ENCODE measurements at regions not wholly inside any gene's neighbourhood (a gene's known extent, or its start where the extent isn't known, plus 50 kb on each side); places are given as distances from the start of the nearest gene placed in this dataset.

GRCh38 chr2:173451118-173451517 lies 96.4 kb downstream of the CDCA7 start:
- CTCF ChIA-PET, result no interaction called here
- POLR2A ChIA-PET, result no interaction called here
- Histone ChIP-seq H3K36me3 (ENCODE audit: control insufficient read depth in 2 of 3, insufficient read depth in 3 of 3, low read length in 3 of 3) (no peaks in the 10 kb centered on the region), H3K27me3 (ENCODE audit: control insufficient read depth in 2 of 2, insufficient read depth in 2 of 2, low read length in 2 of 2) (no peaks in the 10 kb centered on the region), H3K9me3 (ENCODE audit: control insufficient read depth in 2 of 3, low read length in 3 of 3) (no peaks in the 10 kb centered on the region), H3K27ac (ENCODE audit: low read depth, low read length) (no peak overlapping the region), H3K4me3 (ENCODE audit: low read length) (no peak overlapping the region), H3K4me1 (ENCODE audit: control insufficient read depth in 2 of 2, insufficient read depth in 2 of 2, low read length in 2 of 2) (peaks cover 0 to 8% of the 10 kb centered on the region in 2 donors)
- Mint-ChIP-seq H3K4me1 (peaks cover 10 to 29% (median 15%) of the 10 kb centered on the region in 7 donors), H3K9me3 (peaks cover 0 to 2% (median 0%) of the 10 kb centered on the region in 11 donors), H3K4me3 (peak overlapping the region; percentile 1 to 75 (median 70)), H3K27me3 (peaks cover 20 to 42% (median 26%) of the 10 kb centered on the region in 5 donors), H3K36me3 (no peaks in the 10 kb centered on the region), H3K27ac (peak overlapping the region in 6 of 9 donors; percentile 6 to 49 (median 22))
- intact Hi-C loops (cut with micrococcal nuclease), result loop anchor here in 1 of 2 donors (1.0 kb wide), 1 partner anchor 49 kb away; no protein-coding TSS in a partner anchor
- DNase-seq, result peak in 5 of 9 donors; percentile 41 to 65 (median 58)
- no peak for ATAC-seq

GRCh38 chr2:173451941-173452340 lies 97.3 kb downstream of the CDCA7 start:
- H3K9me3 ChIP-seq (ENCODE audit: control insufficient read depth in 2 of 3, low read length in 3 of 3), result no peaks in the 10 kb centered on the region
- Mint-ChIP-seq H3K27me3 (peaks cover 20 to 42% (median 28%) of the 10 kb centered on the region in 5 donors), H3K27ac (no peak overlapping the region), H3K9me3 (peaks cover 0 to 2% (median 0%) of the 10 kb centered on the region in 11 donors), H3K4me3 (peak overlapping the region in 1 of 10 donors; percentile 68), H3K36me3 (no peaks in the 10 kb centered on the region), H3K4me1 (peaks cover 10 to 29% (median 16%) of the 10 kb centered on the region in 7 donors)
- ChIA-PET POLR2A (no interaction called here), CTCF (no interaction called here)
- H3K27me3 ChIP-seq (ENCODE audit: control insufficient read depth in 2 of 2, insufficient read depth in 2 of 2, low read length in 2 of 2), result no peaks in the 10 kb centered on the region
- no peak for DNase-seq
- intact Hi-C loops (cut with micrococcal nuclease), result loop anchor here in 1 of 2 donors (1.0 kb wide), 1 partner anchor 50 kb away; no protein-coding TSS in a partner anchor
- H3K27ac ChIP-seq (ENCODE audit: low read depth, low read length), result no peak overlapping the region
- H3K4me3 ChIP-seq (ENCODE audit: low read length), result no peak overlapping the region
- H3K4me1 ChIP-seq (ENCODE audit: control insufficient read depth in 2 of 2, insufficient read depth in 2 of 2, low read length in 2 of 2), result peaks cover 0 to 8% of the 10 kb centered on the region in 2 donors
- no peaks in the 10 kb centered on the region for H3K36me3 ChIP-seq (ENCODE audit: control insufficient read depth in 2 of 3, insufficient read depth in 3 of 3, low read length in 3 of 3)
- ATAC-seq, result no peak

GRCh38 chr2:173452416-173452815 lies 97.7 kb downstream of the CDCA7 start:
- POLR2A ChIA-PET, result no interaction called here
- no peaks in the 10 kb centered on the region for H3K36me3 Mint-ChIP-seq
- H3K4me3 ChIP-seq (ENCODE audit: low read length), result no peak overlapping the region
- peaks cover 0 to 8% of the 10 kb centered on the region in 2 donors for H3K4me1 ChIP-seq (ENCODE audit: control insufficient read depth in 2 of 2, insufficient read depth in 2 of 2, low read length in 2 of 2)
- H3K27ac Mint-ChIP-seq, result peak overlapping the region in 1 of 9 donors; percentile 38
- H3K4me3 Mint-ChIP-seq, result no peak overlapping the region
- peaks cover 0 to 2% (median 0%) of the 10 kb centered on the region in 11 donors for H3K9me3 Mint-ChIP-seq
- H3K9me3 ChIP-seq (ENCODE audit: control insufficient read depth in 2 of 3, low read length in 3 of 3), result no peaks in the 10 kb centered on the region
- H3K27ac ChIP-seq (ENCODE audit: low read depth, low read length), result no peak overlapping the region
- peaks cover 10 to 29% (median 16%) of the 10 kb centered on the region in 7 donors for H3K4me1 Mint-ChIP-seq
- peaks cover 22 to 43% (median 32%) of the 10 kb centered on the region in 5 donors for H3K27me3 Mint-ChIP-seq
- no peaks in the 10 kb centered on the region for H3K27me3 ChIP-seq (ENCODE audit: control insufficient read depth in 2 of 2, insufficient read depth in 2 of 2, low read length in 2 of 2)
- no peak for ATAC-seq
- CTCF ChIA-PET, result no interaction called here
- intact Hi-C loops (cut with micrococcal nuclease), result no loop called here
- H3K36me3 ChIP-seq (ENCODE audit: control insufficient read depth in 2 of 3, insufficient read depth in 3 of 3, low read length in 3 of 3), result no peaks in the 10 kb centered on the region
- no peak for DNase-seq

- Histone ChIP-seq H3K4me1 (ENCODE audit: control insufficient read depth in 2 of 2, insufficient read depth in 2 of 2, low read length in 2 of 2) (no peaks in the 10 kb centered on the region), H3K36me3 (ENCODE audit: control insufficient read depth in 2 of 3, insufficient read depth in 3 of 3, low read length in 3 of 3) (no peaks in the 10 kb centered on the region), H3K9me3 (ENCODE audit: control insufficient read depth in 2 of 3, low read length in 3 of 3) (no peaks in the 10 kb centered on the region), H3K27ac (ENCODE audit: low read depth, low read length) (no peak overlapping the region), H3K27me3 (ENCODE audit: control insufficient read depth in 2 of 2, insufficient read depth in 2 of 2, low read length in 2 of 2) (no peaks in the 10 kb centered on the region), H3K4me3 (ENCODE audit: low read length) (no peak overlapping the region)
- no peaks in the 10 kb centered on the region for H3K9me3 Mint-ChIP-seq
- CTCF ChIA-PET, result no interaction called here
- ATAC-seq (no peak), DNase-seq (no peak)
- POLR2A ChIA-PET, result no interaction called here
- intact Hi-C loops (cut with micrococcal nuclease), result no loop called here
- H3K4me1 Mint-ChIP-seq, result peaks cover 0 to 3% (median 0%) of the 10 kb centered on the region in 7 donors
- peaks cover 25 to 56% (median 42%) of the 10 kb centered on the region in 5 donors for H3K27me3 Mint-ChIP-seq
- no peak overlapping the region for H3K4me3 Mint-ChIP-seq
- H3K36me3 Mint-ChIP-seq, result no peaks in the 10 kb centered on the region
- H3K27ac Mint-ChIP-seq, result no peak overlapping the region
These were observed 102.3 kb downstream of the CDCA7 start for GRCh38 chr2:173456960-173457359.

- Mint-ChIP-seq H3K27ac (no peak overlapping the region), H3K27me3 (peaks cover 23 to 60% (median 39%) of the 10 kb centered on the region in 5 donors), H3K4me3 (no peak overlapping the region), H3K36me3 (no peaks in the 10 kb centered on the region), H3K4me1 (peaks cover 0 to 3% (median 0%) of the 10 kb centered on the region in 7 donors), H3K9me3 (no peaks in the 10 kb centered on the region)
- DNase-seq (no peak), ATAC-seq (no peak)
- no peak overlapping the region for H3K4me3 ChIP-seq (ENCODE audit: low read length)
- POLR2A ChIA-PET, result no interaction called here
- intact Hi-C loops (cut with micrococcal nuclease), result no loop called here
- H3K27ac ChIP-seq (ENCODE audit: low read depth, low read length), result no peak overlapping the region
- no peaks in the 10 kb centered on the region for H3K4me1 ChIP-seq (ENCODE audit: control insufficient read depth in 2 of 2, insufficient read depth in 2 of 2, low read length in 2 of 2)
- H3K36me3 ChIP-seq (ENCODE audit: control insufficient read depth in 2 of 3, insufficient read depth in 3 of 3, low read length in 3 of 3), result no peaks in the 10 kb centered on the region
- CTCF ChIA-PET, result no interaction called here
- no peaks in the 10 kb centered on the region for H3K27me3 ChIP-seq (ENCODE audit: control insufficient read depth in 2 of 2, insufficient read depth in 2 of 2, low read length in 2 of 2)
- no peaks in the 10 kb centered on the region for H3K9me3 ChIP-seq (ENCODE audit: control insufficient read depth in 2 of 3, low read length in 3 of 3)
These were observed 102.7 kb downstream of the CDCA7 start for GRCh38 chr2:173457366-173457765.

GRCh38 chr2:173458991-173459780 lies 104.5 kb downstream of the CDCA7 start:
- Histone ChIP-seq H3K4me3 (ENCODE audit: low read length) (no peak overlapping the region), H3K27me3 (ENCODE audit: control insufficient read depth in 2 of 2, insufficient read depth in 2 of 2, low read length in 2 of 2) (no peaks in the 10 kb centered on the region), H3K36me3 (ENCODE audit: control insufficient read depth in 2 of 3, insufficient read depth in 3 of 3, low read length in 3 of 3) (no peaks in the 10 kb centered on the region), H3K27ac (ENCODE audit: low read depth, low read length) (no peak overlapping the region), H3K4me1 (ENCODE audit: control insufficient read depth in 2 of 2, insufficient read depth in 2 of 2, low read length in 2 of 2) (no peaks in the 10 kb centered on the region), H3K9me3 (ENCODE audit: control insufficient read depth in 2 of 3, low read length in 3 of 3) (no peaks in the 10 kb centered on the region)
- Mint-ChIP-seq H3K36me3 (no peaks in the 10 kb centered on the region), H3K4me1 (peaks cover 0 to 2% (median 0%) of the 10 kb centered on the region in 7 donors), H3K27me3 (peaks cover 25 to 61% (median 35%) of the 10 kb centered on the region in 5 donors), H3K4me3 (no peak overlapping the region), H3K27ac (no peak overlapping the region), H3K9me3 (no peaks in the 10 kb centered on the region)
- intact Hi-C loops (cut with micrococcal nuclease), result no loop called here
- DNase-seq (no peak), ATAC-seq (no peak)
- ChIA-PET POLR2A (no interaction called here), CTCF (no interaction called here)

Data from naive thymus-derived CD4-positive, alpha-beta T cell (primary cell).